H1 (cell line): ENCODE measurements at regions not wholly inside any gene's neighbourhood (a gene's known extent, or its start where the extent isn't known, plus 50 kb on each side); places are given as distances from the start of the nearest gene placed in this dataset.

Experiments used
- POLR2A ChIP-seq, 2 experiments: IDR thresholded peaks; 1 replicate in 1 of 2; 2 replicates in 1 of 2; pipeline ENCODE4 v1.6.1; 2011; ENCODE audit warnings: low read depth in 2 of 2, low read length in 2 of 2, mild to moderate bottlenecking in 2 of 2; ENCODE audit errors: control extremely low read depth in 1 of 2
- TF ChIP-seq, protein P1 (sequence below): IDR thresholded peaks from 2 replicates; pipeline ENCODE4 v1.6.1; 2011; ENCODE audit warnings: low read depth, mild to moderate bottlenecking, low read length; ENCODE audit not compliant: insufficient read depth

DNA sequence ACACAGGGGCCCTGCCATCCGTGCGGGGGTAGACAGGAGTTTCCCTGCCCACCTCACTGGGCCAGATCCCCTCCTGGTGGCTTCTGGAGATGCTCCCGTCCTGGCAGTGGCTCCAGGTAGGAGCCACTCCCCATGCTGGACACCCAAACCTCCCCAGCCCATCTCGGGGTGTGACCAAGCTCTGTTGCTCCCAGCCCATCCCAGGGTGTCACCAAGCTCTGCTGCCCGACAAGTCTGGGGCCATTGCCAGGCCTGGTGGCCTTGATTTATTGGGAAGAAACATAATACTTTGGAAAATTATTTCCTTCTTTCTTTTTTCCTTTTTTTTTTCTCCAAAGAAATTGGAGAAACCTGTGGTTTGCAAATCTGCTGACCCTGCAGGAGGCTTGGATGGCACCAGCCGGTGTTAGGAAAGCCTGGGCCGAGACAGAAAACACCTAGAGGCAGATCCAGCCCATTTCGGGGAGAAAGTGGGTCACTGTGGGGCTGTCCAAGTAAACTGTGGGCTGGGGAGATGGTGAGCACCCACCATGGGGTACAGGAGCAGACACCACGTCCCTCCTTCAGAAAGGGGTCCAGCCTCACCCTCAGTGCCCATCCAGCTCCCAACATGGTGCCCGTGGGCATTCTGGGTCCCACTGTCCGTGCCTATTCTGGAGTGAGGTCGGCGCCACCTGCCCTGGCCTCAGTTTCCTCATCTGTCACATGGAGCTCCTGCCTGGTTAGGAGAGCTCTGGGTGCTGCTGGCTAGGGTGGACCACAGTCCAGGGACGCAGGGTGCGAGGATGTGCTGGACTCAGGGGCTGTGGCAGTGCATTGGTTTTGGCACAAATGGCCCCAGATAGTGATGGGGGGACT, 59.4 kb upstream of the ADRA2C start (continued):
- TF ChIP-seq, protein P1, sequence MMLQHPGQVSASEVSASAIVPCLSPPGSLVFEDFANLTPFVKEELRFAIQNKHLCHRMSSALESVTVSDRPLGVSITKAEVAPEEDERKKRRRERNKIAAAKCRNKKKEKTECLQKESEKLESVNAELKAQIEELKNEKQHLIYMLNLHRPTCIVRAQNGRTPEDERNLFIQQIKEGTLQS = no peak
- no peak for TF ChIP-seq POLR2A (IDR thresholded peaks at IDR 0.05; ENCODE audit: control extremely low read depth in 1 of 2, low read depth in 2 of 2, low read length in 2 of 2)
